Kidney (tissue), 13 donors: ENCODE measurements at regions not wholly inside any gene's neighbourhood (a gene's known extent, or its start where the extent isn't known, plus 50 kb on each side); places are given as distances from the start of the nearest gene placed in this dataset.

Source experiments
- DNase-seq, 5 donors: peaks; one replicate each; pipeline ENCODE4 v3.0.0-alpha.2; 2013 to 2020
- FAIRE-seq: peaks from 2 replicates; lab custom pipeline; 2012; peaks lifted over from hg19 to GRCh38; lab: Jason Lieb, UNC
- H3K27ac ChIP-seq, 2 donors: one replicate each; pipeline ENCODE4 v1.7.0; 2013; ENCODE audit warnings: low read depth in 2 of 2, low read length in 2 of 2, inconsistent platforms in 1 of 2
- H3K27me3 ChIP-seq: one replicate; pipeline ENCODE4 v1.7.1; 2013; ENCODE audit warnings: low read length, inconsistent platforms; ENCODE audit not compliant: control insufficient read depth, insufficient read depth
- H3K36me3 ChIP-seq, 3 donors: one replicate each; pipeline versions ENCODE4 v1.7.0 to v1.7.1; 2013; ENCODE audit warnings: low read length in 3 of 3, control low read depth in 1 of 3, inconsistent platforms in 1 of 3; ENCODE audit not compliant: insufficient read depth in 3 of 3, control insufficient read depth in 2 of 3
- H3K4me1 ChIP-seq, 3 donors: one replicate each; pipeline versions ENCODE4 v1.7.0 to v1.7.1; 2013; ENCODE audit warnings: low read length in 3 of 3, inconsistent platforms in 1 of 3, low read depth in 1 of 3; ENCODE audit not compliant: control insufficient read depth in 2 of 3, insufficient read depth in 2 of 3
- H3K4me3 ChIP-seq, 3 donors: one replicate each; pipeline versions ENCODE4 v1.7.0 to v1.8.1; 2013; ENCODE audit warnings: low read length in 3 of 3, control low read depth in 1 of 3, inconsistent platforms in 1 of 3
- H3K9ac ChIP-seq, 3 donors: one replicate each; pipeline versions ENCODE4 v1.7.0 to v1.7.1; 2013; ENCODE audit warnings: low read length in 3 of 3, control low read depth in 1 of 3, inconsistent platforms in 1 of 3
- H3K9me3 ChIP-seq, 3 donors: one replicate each; pipeline versions ENCODE4 v1.7.0 to v1.7.1; 2013; ENCODE audit warnings: low read length in 3 of 3, control low read depth in 1 of 3, inconsistent platforms in 1 of 3; ENCODE audit not compliant: control insufficient read depth in 2 of 3, insufficient read depth in 1 of 3
- intact Hi-C: fragments of 100-400 bp; cut with DNase I; formaldehyde crosslinking; loops from one replicate; pipeline ENCODE4 v1.11.1; 2022
- TF ChIP-seq, protein P1 (sequence below): IDR thresholded peaks from 3 replicates; pipeline ENCODE4 v1.5.1; 2012; ENCODE audit warnings: mild to moderate bottlenecking, moderate library complexity, borderline replicate concordance; ENCODE audit not compliant: insufficient read depth; ENCODE audit errors: extremely low read depth
- donor health status: control.
- donor health status: control.
- donor health status: control.
- donor health status: control.
- donor health status: control.
- donor health status: DM: yes; HTN: yes; CAD: no.
- donor health status: Normal renal cell carcinoma (clear cell type).

DNA sequence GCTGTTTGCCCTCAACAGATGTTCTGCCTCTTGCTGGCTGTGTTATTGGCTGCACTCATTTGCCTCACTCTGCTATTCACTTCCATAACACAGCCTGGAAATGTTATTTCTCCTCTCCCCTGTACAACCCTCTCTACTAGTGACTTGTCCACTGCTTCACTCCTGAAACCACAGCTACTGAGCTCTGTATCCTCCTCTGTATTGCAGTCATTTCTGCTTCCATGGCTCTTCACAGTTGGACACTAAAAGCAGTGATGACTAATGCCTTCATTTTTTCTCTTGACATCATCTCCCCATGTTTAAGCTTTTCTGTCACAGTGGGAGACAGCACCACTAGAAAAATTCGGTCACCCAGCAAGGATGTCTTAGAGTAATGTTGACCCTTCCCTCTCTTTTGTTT is 123.0 kb upstream of the PPP1R2C start:
- Histone ChIP-seq H3K9me3 (no peaks in the 10 kb centered on the region), H3K4me1 (no peaks in the 10 kb centered on the region), H3K9ac (no peak overlapping the region), H3K27ac (no peak overlapping the region), H3K27me3 (peaks cover 4% of the 10 kb centered on the region), H3K4me3 (no peak overlapping the region), H3K36me3 (no peaks in the 10 kb centered on the region)
- DNase-seq (peak in 1 of 5 donors; percentile 66), FAIRE-seq (no peak)
- intact Hi-C loops, result no loop called here
- TF ChIP-seq, protein P1, sequence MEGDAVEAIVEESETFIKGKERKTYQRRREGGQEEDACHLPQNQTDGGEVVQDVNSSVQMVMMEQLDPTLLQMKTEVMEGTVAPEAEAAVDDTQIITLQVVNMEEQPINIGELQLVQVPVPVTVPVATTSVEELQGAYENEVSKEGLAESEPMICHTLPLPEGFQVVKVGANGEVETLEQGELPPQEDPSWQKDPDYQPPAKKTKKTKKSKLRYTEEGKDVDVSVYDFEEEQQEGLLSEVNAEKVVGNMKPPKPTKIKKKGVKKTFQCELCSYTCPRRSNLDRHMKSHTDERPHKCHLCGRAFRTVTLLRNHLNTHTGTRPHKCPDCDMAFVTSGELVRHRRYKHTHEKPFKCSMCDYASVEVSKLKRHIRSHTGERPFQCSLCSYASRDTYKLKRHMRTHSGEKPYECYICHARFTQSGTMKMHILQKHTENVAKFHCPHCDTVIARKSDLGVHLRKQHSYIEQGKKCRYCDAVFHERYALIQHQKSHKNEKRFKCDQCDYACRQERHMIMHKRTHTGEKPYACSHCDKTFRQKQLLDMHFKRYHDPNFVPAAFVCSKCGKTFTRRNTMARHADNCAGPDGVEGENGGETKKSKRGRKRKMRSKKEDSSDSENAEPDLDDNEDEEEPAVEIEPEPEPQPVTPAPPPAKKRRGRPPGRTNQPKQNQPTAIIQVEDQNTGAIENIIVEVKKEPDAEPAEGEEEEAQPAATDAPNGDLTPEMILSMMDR, result no peak

DNA sequence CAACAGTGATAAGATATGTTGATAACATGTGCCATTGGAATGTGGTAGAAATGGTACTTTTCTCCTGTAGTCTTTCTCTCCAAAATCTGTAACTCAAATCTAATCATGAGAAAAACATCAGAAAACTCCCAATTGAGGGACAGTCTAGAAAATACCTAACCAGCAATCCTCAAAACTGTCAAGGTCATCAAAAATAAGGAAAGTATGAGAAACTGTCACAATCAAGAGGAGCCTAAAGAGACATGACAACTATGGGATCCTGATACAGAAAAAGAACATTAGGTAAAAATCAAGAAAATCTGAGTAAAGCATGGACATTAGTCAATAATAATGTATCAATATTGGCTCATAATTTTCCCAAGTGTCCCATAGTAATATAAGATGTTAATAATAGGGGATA is 124.5 kb upstream of the PPP1R2C start:
- no peak overlapping the region for H3K9ac ChIP-seq
- no peaks in the 10 kb centered on the region for H3K9me3 ChIP-seq
- no peaks in the 10 kb centered on the region for H3K36me3 ChIP-seq
- H3K4me3 ChIP-seq, result no peak overlapping the region
- no peak overlapping the region for H3K27ac ChIP-seq
- DNase-seq, result no peak
- no peaks in the 10 kb centered on the region for H3K4me1 ChIP-seq
- no peak for FAIRE-seq
- TF ChIP-seq, protein P1, result no peak
- peaks cover 4% of the 10 kb centered on the region for H3K27me3 ChIP-seq
- intact Hi-C loops, result no loop called here

DNA sequence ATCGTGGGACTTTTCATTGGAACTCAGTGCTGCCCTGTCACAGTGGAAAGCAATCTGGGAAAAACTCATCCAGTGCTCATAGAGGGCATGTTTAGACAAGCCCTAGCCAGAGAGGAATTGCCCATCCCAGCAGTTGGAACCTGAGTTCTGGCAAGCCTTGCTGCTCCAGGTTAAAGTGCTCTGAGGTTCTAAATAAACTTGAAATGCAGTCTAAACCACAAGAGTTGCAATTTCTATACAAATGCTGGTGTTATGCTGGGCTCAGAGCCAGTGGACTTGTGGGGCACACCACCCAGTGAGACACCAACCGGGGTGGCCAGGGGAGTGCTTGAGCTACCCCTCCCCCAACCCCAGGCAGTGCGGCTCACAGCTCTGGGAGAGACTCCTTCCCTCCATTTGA is 142.8 kb upstream of the PPP1R2C start:
- Histone ChIP-seq H3K27me3 (no peaks in the 10 kb centered on the region), H3K9me3 (no peaks in the 10 kb centered on the region), H3K27ac (no peak overlapping the region), H3K36me3 (no peaks in the 10 kb centered on the region), H3K9ac (no peak overlapping the region), H3K4me3 (no peak overlapping the region), H3K4me1 (no peaks in the 10 kb centered on the region)
- intact Hi-C loops, result no loop called here
- DNase-seq (no peak), FAIRE-seq (no peak)
- TF ChIP-seq, protein P1, result no peak

DNA sequence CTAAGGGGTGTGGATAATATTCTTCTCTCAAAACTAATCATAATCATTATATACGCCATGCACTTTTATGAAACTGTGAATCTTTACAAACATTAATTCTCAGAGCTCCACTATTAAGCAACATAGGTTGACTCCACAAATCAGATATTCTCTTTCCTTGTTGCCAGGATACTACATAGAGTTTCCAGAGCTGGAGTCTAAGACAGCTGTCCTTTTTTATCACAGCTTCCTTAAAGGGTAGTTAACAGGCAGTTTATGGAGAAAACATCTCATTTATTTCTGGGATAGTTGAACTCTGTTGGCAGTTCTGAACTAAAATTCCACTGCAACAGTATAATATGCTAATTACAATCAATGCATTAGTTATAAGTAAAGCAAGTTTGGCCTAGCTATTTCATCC is 152.1 kb upstream of the PPP1R2C start:
- DNase-seq, result no peak

More for the DNA sequence above, 152.1 kb upstream of the PPP1R2C start:
- no peak for FAIRE-seq
- intact Hi-C loops, result no loop called here
- H3K9ac ChIP-seq, result no peak overlapping the region
- no peak overlapping the region for H3K4me3 ChIP-seq
- no peaks in the 10 kb centered on the region for H3K27me3 ChIP-seq
- no peaks in the 10 kb centered on the region for H3K36me3 ChIP-seq
- H3K9me3 ChIP-seq, result no peaks in the 10 kb centered on the region
- no peaks in the 10 kb centered on the region for H3K4me1 ChIP-seq
- H3K27ac ChIP-seq, result no peak overlapping the region
- TF ChIP-seq, protein P1, result no peak
